ENCODE measurements at regions not wholly inside any gene's neighbourhood (a gene's known extent, or its start where the extent isn't known, plus 50 kb on each side); places are given as distances from the start of the nearest gene placed in this dataset.

DNA sequence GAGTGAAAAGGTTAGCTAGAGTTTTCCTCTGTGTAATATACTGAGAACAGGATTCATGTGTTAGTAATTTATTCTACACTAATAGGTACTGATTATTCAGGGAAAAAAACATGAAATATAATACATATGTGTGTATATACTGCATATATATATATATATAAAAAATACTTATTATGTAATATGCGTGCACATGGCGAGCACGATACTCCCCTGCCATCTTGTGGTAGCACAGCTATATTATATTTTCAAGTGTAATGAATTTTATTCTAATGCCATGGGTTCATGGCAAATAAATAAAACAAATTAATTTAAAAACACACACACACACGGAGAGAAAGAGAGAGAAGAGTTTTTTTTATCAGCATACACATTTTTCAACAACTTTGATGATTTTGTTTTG is 460.6 kb downstream of the KCNJ2 start:
- TF ChIP-seq POLR2A (IDR thresholded peaks at IDR 0.05; ENCODE audit: low read depth, low read length) (no peak), EZH2 (IDR thresholded peaks at IDR 0.05; ENCODE audit: borderline replicate concordance, low read depth, low read length, severe bottlenecking) (no peak)
- TF ChIP-seq, protein P1, sequence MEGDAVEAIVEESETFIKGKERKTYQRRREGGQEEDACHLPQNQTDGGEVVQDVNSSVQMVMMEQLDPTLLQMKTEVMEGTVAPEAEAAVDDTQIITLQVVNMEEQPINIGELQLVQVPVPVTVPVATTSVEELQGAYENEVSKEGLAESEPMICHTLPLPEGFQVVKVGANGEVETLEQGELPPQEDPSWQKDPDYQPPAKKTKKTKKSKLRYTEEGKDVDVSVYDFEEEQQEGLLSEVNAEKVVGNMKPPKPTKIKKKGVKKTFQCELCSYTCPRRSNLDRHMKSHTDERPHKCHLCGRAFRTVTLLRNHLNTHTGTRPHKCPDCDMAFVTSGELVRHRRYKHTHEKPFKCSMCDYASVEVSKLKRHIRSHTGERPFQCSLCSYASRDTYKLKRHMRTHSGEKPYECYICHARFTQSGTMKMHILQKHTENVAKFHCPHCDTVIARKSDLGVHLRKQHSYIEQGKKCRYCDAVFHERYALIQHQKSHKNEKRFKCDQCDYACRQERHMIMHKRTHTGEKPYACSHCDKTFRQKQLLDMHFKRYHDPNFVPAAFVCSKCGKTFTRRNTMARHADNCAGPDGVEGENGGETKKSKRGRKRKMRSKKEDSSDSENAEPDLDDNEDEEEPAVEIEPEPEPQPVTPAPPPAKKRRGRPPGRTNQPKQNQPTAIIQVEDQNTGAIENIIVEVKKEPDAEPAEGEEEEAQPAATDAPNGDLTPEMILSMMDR (IDR thresholded peaks at IDR 0.05; ENCODE audit: extremely low read depth in 1 of 2, insufficient read depth in 1 of 2, low read depth in 1 of 2, low read length in 2 of 2), result peak in 1 of 2 donors; percentile 18

Data from endothelial cell of umbilical vein (primary cell).